Skeletal muscle satellite cell (primary cell): ENCODE measurements at regions not wholly inside any gene's neighbourhood (a gene's known extent, or its start where the extent isn't known, plus 50 kb on each side); places are given as distances from the start of the nearest gene placed in this dataset.

ENCODE experiments used
- H3K27me3 ChIP-seq: 2 replicates; pipeline ENCODE4 v1.7.0; 2013; ENCODE audit warnings: low read length; ENCODE audit not compliant: control insufficient read depth, insufficient read depth
- H3K36me3 ChIP-seq: 2 replicates; pipeline ENCODE4 v1.7.0; 2013; ENCODE audit warnings: mild to moderate bottlenecking, control low read depth, low read length; ENCODE audit not compliant: insufficient read depth
- H3K4me1 ChIP-seq: 2 replicates; pipeline ENCODE4 v1.7.0; 2013; ENCODE audit warnings: low read length; ENCODE audit not compliant: control insufficient read depth, insufficient read depth
- H3K4me2 ChIP-seq: 2 replicates; pipeline ENCODE4 v1.7.0; 2013; ENCODE audit warnings: mild to moderate bottlenecking, low read length
- H3K4me3 ChIP-seq: 2 replicates; pipeline ENCODE4 v1.7.0; 2013; ENCODE audit warnings: low read length
- H3K9ac ChIP-seq: 2 replicates; pipeline ENCODE4 v1.7.0; 2013; ENCODE audit warnings: mild to moderate bottlenecking, low read depth, low read length, moderate library complexity
- H3K9me3 ChIP-seq: replicated peaks from 2 replicates; pipeline ENCODE4 v1.7.0; 2013; ENCODE audit warnings: mild to moderate bottlenecking, control low read depth, low read length

DNA sequence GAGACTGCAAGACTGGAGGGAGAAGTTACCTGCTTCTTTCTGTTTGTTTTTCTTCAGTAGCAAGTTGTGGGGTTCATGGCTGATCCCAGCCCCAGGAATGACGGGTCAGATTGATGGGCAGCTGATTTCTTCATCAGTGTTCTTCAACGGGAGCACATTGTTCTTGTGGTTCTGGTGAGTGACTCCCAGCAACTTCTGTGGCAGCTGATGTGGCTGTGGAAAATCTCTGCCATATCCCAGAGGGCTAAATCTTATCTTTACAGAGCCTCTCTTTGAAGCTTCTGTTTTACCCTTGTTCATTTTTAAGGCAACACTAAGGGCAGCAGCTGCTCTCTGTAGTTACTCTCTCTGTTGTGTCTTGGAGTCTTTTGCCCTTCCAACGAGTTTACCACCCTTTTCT is 710.3 kb downstream of the PRELID2 start:
- Histone ChIP-seq H3K27me3 (no peaks in the 10 kb centered on the region), H3K36me3 (no peaks in the 10 kb centered on the region), H3K4me3 (no peak overlapping the region), H3K9me3 (no peaks in the 10 kb centered on the region), H3K4me1 (no peaks in the 10 kb centered on the region), H3K4me2 (no peak overlapping the region), H3K9ac (no peak overlapping the region)

DNA sequence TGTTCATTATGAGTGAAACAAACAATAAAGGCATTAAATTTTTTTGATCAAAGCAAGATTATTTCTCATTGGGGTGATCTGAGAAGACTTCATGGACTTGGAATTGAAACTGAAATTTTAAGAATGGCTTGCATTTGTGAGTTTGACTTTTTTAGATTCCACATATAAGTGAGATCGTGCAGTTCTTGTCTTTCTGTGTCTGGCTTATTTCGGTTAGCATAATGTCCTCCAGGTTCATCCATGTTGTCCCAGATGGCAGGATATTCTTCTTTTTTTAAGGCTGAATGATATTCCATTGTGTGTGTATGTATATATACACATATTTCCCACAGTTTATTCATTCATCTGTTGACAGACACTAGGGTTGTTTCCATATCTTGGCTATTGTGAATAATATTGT is 716.5 kb downstream of the PRELID2 start:
- no peaks in the 10 kb centered on the region for H3K27me3 ChIP-seq
- no peak overlapping the region for H3K9ac ChIP-seq
- H3K36me3 ChIP-seq: no peaks in the 10 kb centered on the region
- no peaks in the 10 kb centered on the region for H3K9me3 ChIP-seq
- no peaks in the 10 kb centered on the region for H3K4me1 ChIP-seq
- no peak overlapping the region for H3K4me2 ChIP-seq
- H3K4me3 ChIP-seq: no peak overlapping the region

DNA sequence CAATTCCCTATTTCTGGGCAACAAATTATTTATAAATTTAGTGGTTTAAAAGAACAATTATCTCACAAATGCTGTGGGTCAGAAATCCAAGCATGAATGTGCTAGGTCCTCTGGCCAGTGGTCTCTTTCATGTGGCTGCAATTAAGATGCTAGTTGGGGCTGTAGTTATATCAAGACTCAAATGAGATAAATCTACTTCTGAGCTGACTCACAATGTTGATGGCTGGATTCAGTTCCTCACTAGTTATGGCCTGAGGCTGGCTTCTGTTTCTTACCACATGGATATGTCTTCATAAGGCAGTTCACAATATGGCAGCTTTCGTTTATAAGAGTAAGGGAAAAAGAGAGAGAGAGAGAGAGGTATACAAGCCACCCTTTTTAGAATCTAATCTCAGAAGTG is 717.0 kb downstream of the PRELID2 start:
- H3K9me3 ChIP-seq: no peaks in the 10 kb centered on the region
- H3K4me3 ChIP-seq: no peak overlapping the region
- H3K4me2 ChIP-seq: no peak overlapping the region
- no peaks in the 10 kb centered on the region for H3K36me3 ChIP-seq
- no peaks in the 10 kb centered on the region for H3K4me1 ChIP-seq
- no peak overlapping the region for H3K9ac ChIP-seq
- no peaks in the 10 kb centered on the region for H3K27me3 ChIP-seq

DNA sequence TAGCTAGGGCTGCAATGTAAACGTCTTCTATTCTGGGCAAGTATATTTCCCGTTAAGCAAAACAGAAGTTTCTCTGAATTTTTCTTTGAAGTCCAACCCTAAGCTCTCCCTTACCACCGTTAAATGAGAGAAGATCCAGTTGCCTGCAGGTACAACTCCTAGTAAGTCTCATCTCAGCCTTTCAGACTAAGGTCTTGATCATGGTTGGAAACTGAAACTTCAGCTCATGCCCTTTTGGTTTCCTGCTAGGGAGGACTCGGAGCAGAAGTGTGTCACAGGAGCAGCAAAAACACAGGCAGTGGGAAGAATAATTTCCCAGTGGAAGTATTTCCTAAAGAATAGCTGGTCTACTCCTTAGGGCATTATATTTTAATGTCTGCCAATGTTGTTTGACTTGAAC is 717.9 kb downstream of the PRELID2 start:
- Histone ChIP-seq H3K36me3 (no peaks in the 10 kb centered on the region), H3K4me1 (no peaks in the 10 kb centered on the region), H3K27me3 (no peaks in the 10 kb centered on the region), H3K9me3 (no peaks in the 10 kb centered on the region), H3K4me3 (no peak overlapping the region), H3K9ac (no peak overlapping the region), H3K4me2 (no peak overlapping the region)

- Histone ChIP-seq H3K4me2 (no peak overlapping the region), H3K9me3 (no peaks in the 10 kb centered on the region), H3K9ac (no peak overlapping the region), H3K36me3 (no peaks in the 10 kb centered on the region), H3K27me3 (no peaks in the 10 kb centered on the region), H3K4me3 (no peak overlapping the region), H3K4me1 (peaks cover 12% of the 10 kb centered on the region)
These were observed 723.7 kb downstream of the PRELID2 start for GRCh38 chr5:145111420-145111819.

DNA sequence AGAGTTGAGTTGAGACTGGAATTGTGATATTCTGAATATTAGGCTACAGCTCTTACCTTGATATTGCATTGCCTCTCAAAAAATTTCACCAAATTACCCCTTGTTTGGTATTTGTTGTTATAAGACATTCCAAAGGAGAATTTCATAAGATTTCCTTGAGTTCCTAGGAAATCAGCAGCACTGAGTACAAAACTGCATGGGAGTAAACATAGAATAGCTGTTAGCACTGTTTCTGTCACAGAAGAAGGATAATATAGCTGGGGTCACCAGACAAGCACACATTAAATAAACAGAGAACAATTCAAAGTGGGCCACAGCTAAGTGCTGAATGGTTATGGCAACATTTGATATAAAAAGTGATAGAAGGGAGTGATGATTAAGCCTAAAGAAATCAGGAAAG is 724.3 kb downstream of the PRELID2 start:
- Histone ChIP-seq H3K36me3 (no peaks in the 10 kb centered on the region), H3K9me3 (no peaks in the 10 kb centered on the region), H3K4me1 (peaks cover 12% of the 10 kb centered on the region), H3K9ac (no peak overlapping the region), H3K4me2 (no peak overlapping the region), H3K27me3 (no peaks in the 10 kb centered on the region), H3K4me3 (no peak overlapping the region)

DNA sequence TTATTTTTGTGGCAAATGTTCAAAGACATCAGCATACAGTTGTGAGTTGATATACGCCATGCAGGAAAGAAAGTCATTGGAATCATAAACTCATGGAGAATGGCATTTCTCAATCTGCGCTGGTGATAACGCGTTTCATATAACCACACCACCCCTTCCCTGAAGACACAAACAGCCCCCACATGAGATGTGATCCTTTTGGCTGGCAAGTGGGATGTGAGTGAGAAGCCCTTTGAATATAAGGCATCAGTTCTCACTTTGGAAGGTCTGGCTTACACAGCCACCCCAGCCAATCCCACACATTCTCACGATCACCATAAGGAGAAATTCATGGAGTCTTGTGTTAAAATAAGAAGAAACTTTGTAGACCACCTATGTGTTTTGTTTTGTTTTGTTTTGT is 725.0 kb downstream of the PRELID2 start:
- Histone ChIP-seq H3K9me3 (no peaks in the 10 kb centered on the region), H3K4me2 (no peak overlapping the region), H3K9ac (no peak overlapping the region), H3K4me3 (no peak overlapping the region), H3K4me1 (peaks cover 12% of the 10 kb centered on the region), H3K27me3 (no peaks in the 10 kb centered on the region), H3K36me3 (no peaks in the 10 kb centered on the region)

- no peak overlapping the region for H3K9ac ChIP-seq
- no peak overlapping the region for H3K4me2 ChIP-seq
- H3K9me3 ChIP-seq: no peaks in the 10 kb centered on the region
- no peaks in the 10 kb centered on the region for H3K27me3 ChIP-seq
- H3K4me1 ChIP-seq: no peaks in the 10 kb centered on the region
- no peaks in the 10 kb centered on the region for H3K36me3 ChIP-seq
- no peak overlapping the region for H3K4me3 ChIP-seq
These were observed 729.8 kb downstream of the PRELID2 start for GRCh38 chr5:145105384-145105783.

- Histone ChIP-seq H3K9ac (no peak overlapping the region), H3K9me3 (no peaks in the 10 kb centered on the region), H3K27me3 (no peaks in the 10 kb centered on the region), H3K36me3 (no peaks in the 10 kb centered on the region), H3K4me1 (no peaks in the 10 kb centered on the region), H3K4me2 (no peak overlapping the region), H3K4me3 (no peak overlapping the region)
These were observed 731.0 kb downstream of the PRELID2 start for GRCh38 chr5:145104106-145104505.

DNA sequence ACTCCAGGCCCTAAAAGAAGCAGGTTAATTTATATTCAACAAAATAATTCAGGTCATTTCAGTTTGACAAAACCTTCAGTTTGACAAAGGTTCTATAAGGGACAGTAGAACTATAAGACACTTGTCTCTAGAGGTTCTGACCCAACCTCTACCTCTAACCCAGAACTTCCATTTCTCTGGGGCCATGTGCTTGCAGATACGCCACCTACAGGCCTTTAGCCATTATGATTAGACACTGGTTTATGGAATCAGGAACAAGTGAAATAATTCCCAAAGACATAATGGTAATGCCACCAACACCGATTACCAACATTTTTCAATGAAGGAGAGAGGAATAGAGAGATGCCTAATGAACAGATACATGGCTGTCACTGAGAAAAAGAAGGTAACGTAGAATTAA is 733.9 kb downstream of the PRELID2 start:
- H3K27me3 ChIP-seq: no peaks in the 10 kb centered on the region
- no peaks in the 10 kb centered on the region for H3K4me1 ChIP-seq
- H3K36me3 ChIP-seq: no peaks in the 10 kb centered on the region
- H3K9me3 ChIP-seq: no peaks in the 10 kb centered on the region
- no peak overlapping the region for H3K4me3 ChIP-seq
- H3K9ac ChIP-seq: no peak overlapping the region
- H3K4me2 ChIP-seq: no peak overlapping the region

- Histone ChIP-seq H3K4me3 (no peak overlapping the region), H3K27me3 (no peaks in the 10 kb centered on the region), H3K9ac (no peak overlapping the region), H3K36me3 (no peaks in the 10 kb centered on the region), H3K9me3 (no peaks in the 10 kb centered on the region), H3K4me1 (no peaks in the 10 kb centered on the region), H3K4me2 (no peak overlapping the region)
These were observed 745.0 kb downstream of the PRELID2 start for GRCh38 chr5:145090115-145090514.

- Histone ChIP-seq H3K4me3 (no peak overlapping the region), H3K27me3 (no peaks in the 10 kb centered on the region), H3K4me1 (no peaks in the 10 kb centered on the region), H3K36me3 (no peaks in the 10 kb centered on the region), H3K9ac (no peak overlapping the region), H3K9me3 (no peaks in the 10 kb centered on the region), H3K4me2 (no peak overlapping the region)
These were observed 750.3 kb downstream of the PRELID2 start for GRCh38 chr5:145084834-145085233.
